IMR-90 (cell line): ENCODE measurements at regions not wholly inside any gene's neighbourhood (a gene's known extent, or its start where the extent isn't known, plus 50 kb on each side); places are given as distances from the start of the nearest gene placed in this dataset.

ENCODE experiments used
- ATAC-seq: fragments of 200-7000 bp; cut with Tn5 transposase; 2 replicates; pipeline ENCODE4 v1.9.1; 2020; ENCODE audit warnings: low read depth, mild to moderate bottlenecking, moderate library complexity
- BruUV-seq: library from RNA; stranded (reverse); fragments of 400-500 nt; replicated peaks from 2 replicates; lab custom pipeline; 2021; lab: Mats Ljungman, UMichigan
- CTCF ChIA-PET: fragments of 300-600 bp; formaldehyde crosslinking; extraction: SDS; loops from one replicate; lab custom pipeline; 2021; ENCODE audit warnings: antibody characterized with exemption; lab: Yijun Ruan, JAX
- POLR2A ChIA-PET: fragments of 300-600 bp; sonication (Branson Sonifier 250); formaldehyde crosslinking; loops from one replicate; lab custom pipeline; 2022; ENCODE audit warnings: antibody characterized with exemption; ENCODE audit not compliant: unreplicated experiment; lab: Charles Lee
- DNase-seq: peaks from one replicate; pipeline ENCODE4 v3.0.0; 2013
- H2AFZ ChIP-seq: replicated peaks from 2 replicates; pipeline ENCODE3; 2013; ENCODE audit warnings: low read length, mild to moderate bottlenecking; ENCODE audit not compliant: poor library complexity
- H2AK5ac ChIP-seq: 2 replicates; pipeline ENCODE4 v1.6.1; 2013; ENCODE audit warnings: low read depth, low read length, inconsistent platforms
- H2AK9ac ChIP-seq: replicated peaks from 2 replicates; pipeline ENCODE3; 2013; ENCODE audit warnings: mild to moderate bottlenecking, low read depth, low read length, moderate library complexity; ENCODE audit not compliant: poor library complexity
- H2BK120ac ChIP-seq: 2 replicates; pipeline ENCODE4 v1.6.1; 2013; ENCODE audit warnings: low read depth, low read length, inconsistent platforms
- H2BK15ac ChIP-seq: 3 replicates; pipeline ENCODE4 v1.6.1; 2013; ENCODE audit warnings: low read depth, low read length, inconsistent platforms
- H2BK20ac ChIP-seq: 2 replicates; pipeline ENCODE4 v1.6.1; 2013; ENCODE audit warnings: low read depth, mild to moderate bottlenecking, inconsistent platforms, low read length, moderate library complexity
- H2BK5ac ChIP-seq: 2 replicates; pipeline ENCODE4 v1.6.1; 2013; ENCODE audit warnings: mild to moderate bottlenecking, low read depth, low read length, inconsistent platforms; ENCODE audit not compliant: poor library complexity, severe bottlenecking
- H3K14ac ChIP-seq: replicated peaks from 2 replicates; pipeline ENCODE4 v1.6.1; 2013; ENCODE audit warnings: low read depth, low read length, inconsistent platforms
- H3K18ac ChIP-seq: 2 replicates; pipeline ENCODE4 v1.6.1; 2013; ENCODE audit warnings: low read depth, low read length, control low read depth
- H3K23ac ChIP-seq: 2 replicates; pipeline ENCODE4 v1.6.1; 2013; ENCODE audit warnings: low read depth, low read length, inconsistent platforms
- H3K27ac ChIP-seq: 2 replicates; pipeline ENCODE4 v1.5.1; 2013; ENCODE audit warnings: mild to moderate bottlenecking, control low read depth, low read length; ENCODE audit not compliant: insufficient read depth
- H3K27me3 ChIP-seq: 2 replicates; pipeline ENCODE4 v1.6.1; 2013; ENCODE audit warnings: low read length; ENCODE audit not compliant: control insufficient read depth, insufficient read depth
- H3K36me3 ChIP-seq: 2 replicates; pipeline ENCODE4 v1.6.1; 2013; ENCODE audit warnings: low read length, mixed read lengths; ENCODE audit not compliant: control insufficient read depth, insufficient read depth
- H3K4ac ChIP-seq: 2 replicates; pipeline ENCODE4 v1.6.1; 2013; ENCODE audit warnings: low read depth, low read length, inconsistent platforms
- H3K4me1 ChIP-seq: 2 replicates; pipeline ENCODE4 v1.6.1; 2013; ENCODE audit warnings: low read length, mixed read lengths; ENCODE audit not compliant: control insufficient read depth, insufficient read depth
- H3K4me2 ChIP-seq: 2 replicates; pipeline ENCODE4 v1.6.1; 2013; ENCODE audit warnings: low read depth, mild to moderate bottlenecking, control low read depth, low read length, moderate library complexity
- H3K4me3 ChIP-seq: 2 replicates; pipeline ENCODE4 v1.5.1; 2013; ENCODE audit warnings: low read depth, mild to moderate bottlenecking, control low read depth, low read length, moderate library complexity; ENCODE audit not compliant: insufficient read depth
- H3K56ac ChIP-seq: 2 replicates; pipeline ENCODE4 v1.6.1; 2013; ENCODE audit warnings: low read length, inconsistent platforms; ENCODE audit not compliant: insufficient read depth; ENCODE audit errors: extremely low read depth
- H3K79me1 ChIP-seq, 2 experiments: 2 replicates each; pipeline ENCODE4 v1.6.1; 2013; ENCODE audit warnings: low read length in 2 of 2, inconsistent platforms in 1 of 2, low read depth in 1 of 2
- H3K9ac ChIP-seq: 2 replicates; pipeline ENCODE4 v1.6.1; 2013; ENCODE audit warnings: low read depth, low read length, control low read depth
- H3K9me1 ChIP-seq: 2 replicates; pipeline ENCODE4 v1.6.1; 2013; ENCODE audit warnings: low read length, inconsistent platforms; ENCODE audit not compliant: insufficient read depth
- H3K9me3 ChIP-seq: 2 replicates; pipeline ENCODE4 v1.6.1; 2013; ENCODE audit warnings: low read length; ENCODE audit not compliant: control insufficient read depth, insufficient read depth
- H4K20me1 ChIP-seq: 2 replicates; pipeline ENCODE4 v1.6.1; 2013; ENCODE audit warnings: low read length, inconsistent platforms; ENCODE audit not compliant: insufficient read depth
- H4K5ac ChIP-seq: 2 replicates; pipeline ENCODE4 v1.6.1; 2013; ENCODE audit warnings: mild to moderate bottlenecking, low read depth, low read length, control low read depth
- H4K8ac ChIP-seq, 2 experiments: 2 replicates each; pipeline ENCODE4 v1.6.1; 2013; ENCODE audit warnings: low read depth in 2 of 2, low read length in 2 of 2, control low read depth in 1 of 2, inconsistent platforms in 1 of 2
- H4K91ac ChIP-seq: 2 replicates; pipeline ENCODE4 v1.6.1; 2013; ENCODE audit warnings: low read depth, low read length, inconsistent platforms; ENCODE audit not compliant: insufficient read depth
- CEBPB ChIP-seq: IDR thresholded peaks from 2 replicates; pipeline ENCODE4 v1.6.1; 2012; ENCODE audit warnings: low read depth, low read length, improper control_type of control experiment
- FOS ChIP-seq: fragments of 150-350 bp; IDR thresholded peaks from 2 replicates; pipeline ENCODE4 v1.6.1; 2016; ENCODE audit warnings: low read depth, low read length
- MAFK ChIP-seq: IDR thresholded peaks from 2 replicates; pipeline ENCODE4 v1.6.1; 2012; ENCODE audit warnings: low read depth, low read length, improper control_type of control experiment
- WGBS, 2 experiments: methylation state at CpG; one replicate each; pipeline versions ENCODE4 v1.1.5 to v1.1.7; 2013; ENCODE audit warnings: missing lambda C conversion rate in 2 of 2; ENCODE audit not compliant: insufficient read length in 1 of 2; ENCODE audit errors: extremely low coverage in 2 of 2; 5-methylcytosine and 5-hydroxymethylcytosine counted together
- dilution Hi-C: fragments of 300-500 bp; cut with HindIII; formaldehyde crosslinking; loops from one replicate; pipeline ENCODE4 v1.14.3; 2018; ENCODE audit warnings: low sequenced_read_pairs; ENCODE audit not compliant: unreplicated experiment
- in situ Hi-C: fragments of 300-500 bp; cut with MboI; formaldehyde crosslinking; loops from 3 replicates; pipeline ENCODE4 v1.14.3; 2019; ENCODE audit warnings: low sequenced_read_pairs, inconsistent platforms, mixed read lengths
- intact Hi-C: fragments of 100-400 bp; cut with micrococcal nuclease; formaldehyde crosslinking; loops from 2 replicates; pipeline ENCODE4 v1.10.0; 2022

DNA sequence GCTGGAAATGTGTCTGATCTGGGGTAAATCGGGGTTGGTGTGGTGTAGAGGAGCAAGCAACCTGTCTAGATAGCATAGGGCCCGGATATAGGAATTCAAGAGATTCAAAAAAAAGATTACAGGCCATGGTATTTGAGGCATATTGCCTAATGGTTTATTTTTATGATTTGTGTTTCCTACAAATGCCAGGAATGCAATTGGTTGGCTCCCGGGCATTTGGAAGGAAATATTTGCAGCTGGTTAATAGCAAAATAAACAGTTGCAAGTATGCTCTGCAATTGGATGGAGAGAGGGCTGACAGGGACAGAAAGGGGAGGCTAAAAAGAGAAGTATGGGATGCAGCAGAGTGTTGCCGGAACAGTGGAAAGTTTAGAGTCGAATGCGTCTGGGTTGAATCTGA is 315.6 kb upstream of the ATP2B1 start:
- Histone ChIP-seq H2AK5ac (no peak overlapping the region), H3K36me3 (no peaks in the 10 kb centered on the region), H3K18ac (no peak overlapping the region), H2BK20ac (peak overlapping the region; percentile 24; the same call in 1 of the 2 replicates), H3K9me3 (no peaks in the 10 kb centered on the region), H2BK120ac (peak overlapping the region; percentile 20; the same call in 1 of the 2 replicates), H4K5ac (no peak overlapping the region), H4K8ac (no peak overlapping the region), H2BK5ac (no peak overlapping the region), H2BK15ac (peak overlapping the region; percentile 76; the same call in 1 of the 3 replicates), H3K4me1 (peaks cover 5% of the 10 kb centered on the region; the same call in 1 of the 2 replicates), H3K9ac (no peak overlapping the region), H3K27me3 (no peaks in the 10 kb centered on the region), H4K91ac (0 out of 2 replicates have a peak overlapping the region, but pooled peaks have one; percentile 26), H3K14ac (0 out of 2 replicates have a peak overlapping the region, but pooled peaks have one; percentile 35), H2AFZ (peak overlapping the region; percentile 6), H3K4me3 (no peak overlapping the region), H3K4me2 (no peak overlapping the region), H2AK9ac (no peak overlapping the region), H3K9me1 (peaks cover 8% of the 10 kb centered on the region), H3K23ac (no peak overlapping the region), H4K20me1 (no peaks in the 10 kb centered on the region), H3K4ac (no peak overlapping the region), H3K27ac (no peak overlapping the region), H3K56ac (no peak overlapping the region), H3K79me1 (no peaks in the 10 kb centered on the region)
- BruUV-seq, result no TSS peak
- intact Hi-C loops, result no loop called here
- in situ Hi-C loops, result no loop called here
- TF ChIP-seq MAFK, result no peak
- 0 out of 2 replicates have a peak, but pooled peaks have one; percentile 3 for TF ChIP-seq CEBPB
- TF ChIP-seq FOS, result no peak
- ChIA-PET CTCF (interaction anchor here (0.7 kb wide), 2 partner anchors 164 to 954 kb away, joined by 3 to 4 read pairs; no protein-coding TSS in a partner anchor), POLR2A (no interaction called here)
- WGBS, 2 experiments, result 0% methylated on average over 1 of the region's 6 CpGs; no CpG with 5 or more reads in 1 of the 2 experiments
- DNase-seq (peak; percentile 42), ATAC-seq (peak; percentile 87)
- dilution Hi-C loops, result no loop called here
